HG02759 (cell line): ENCODE measurements at regions not wholly inside any gene's neighbourhood (a gene's known extent, or its start where the extent isn't known, plus 50 kb on each side); places are given as distances from the start of the nearest gene placed in this dataset.
"Not testable (repeated sequence)": the region's sequence is repeated elsewhere in the genome, so short reads cannot be mapped to it uniquely, and the experiment has no call there.

Source experiments
- ATAC-seq: cut with Tn5 transposase; IDR thresholded peaks from one replicate; pipeline ENCODE4 v1.9.1; 2021; ENCODE audit warnings: mild to moderate bottlenecking, moderate library complexity; ENCODE audit not compliant: unreplicated experiment

GRCh38 chr6:120852293-120852849, 481.9 kb downstream of the TBC1D32 start:
- ATAC-seq, result no peak

GRCh38 chr6:120826253-120826652, 508.0 kb downstream of the TBC1D32 start:
- peak; percentile 58 for ATAC-seq

- ATAC-seq, result no peak
Observed at GRCh38 chr6:120816794-120817193, 517.5 kb downstream of the TBC1D32 start.

- no peak for ATAC-seq
Observed at GRCh38 chr6:120805276-120805675, 529.0 kb downstream of the TBC1D32 start.

- ATAC-seq, result no peak
Observed at GRCh38 chr6:120804612-120805011, 529.7 kb downstream of the TBC1D32 start.

GRCh38 chr6:120786682-120787081, 547.6 kb downstream of the TBC1D32 start:
- no peak for ATAC-seq

- ATAC-seq, result no peak
Observed at GRCh38 chr6:120786256-120786655, 548.0 kb downstream of the TBC1D32 start.

GRCh38 chr6:120785459-120786086, 548.7 kb downstream of the TBC1D32 start:
- no peak for ATAC-seq

GRCh38 chr6:120779441-120779840, 554.8 kb downstream of the TBC1D32 start:
- no peak for ATAC-seq

GRCh38 chr6:120775698-120776097, 558.6 kb downstream of the TBC1D32 start:
- no peak for ATAC-seq

GRCh38 chr6:120774275-120774674, 560.0 kb downstream of the TBC1D32 start:
- ATAC-seq, result no peak

GRCh38 chr6:120771019-120771418, 563.3 kb downstream of the TBC1D32 start:
- ATAC-seq, result no peak

- no peak for ATAC-seq
Observed at GRCh38 chr6:120764312-120764711, 570.0 kb downstream of the TBC1D32 start.

- ATAC-seq, result no peak
Observed at GRCh38 chr6:120759570-120759969, 574.7 kb downstream of the TBC1D32 start.

GRCh38 chr6:120748574-120748973, 585.7 kb downstream of the TBC1D32 start:
- not testable (repeated sequence) for ATAC-seq

GRCh38 chr6:120736740-120737139, 597.5 kb downstream of the TBC1D32 start:
- ATAC-seq, result no peak

GRCh38 chr6:120735641-120736040, 598.6 kb downstream of the TBC1D32 start:
- no peak for ATAC-seq

- no peak for ATAC-seq
Observed at GRCh38 chr6:120711255-120711654, 623.0 kb downstream of the TBC1D32 start.

- no peak for ATAC-seq
Observed at GRCh38 chr6:120700001-120700400, 634.3 kb downstream of the TBC1D32 start.

GRCh38 chr6:120686492-120686891, 647.8 kb downstream of the TBC1D32 start:
- no peak for ATAC-seq

- ATAC-seq, result no peak
Observed at GRCh38 chr6:120682145-120682544, 652.1 kb downstream of the TBC1D32 start.

- ATAC-seq, result no peak
Observed at GRCh38 chr6:120681204-120681603, 653.1 kb downstream of the TBC1D32 start.

- no peak for ATAC-seq
Observed at GRCh38 chr6:120675886-120676285, 658.4 kb downstream of the TBC1D32 start.
